ACC112 (cell line): ENCODE measurements at regions not wholly inside any gene's neighbourhood (a gene's known extent, or its start where the extent isn't known, plus 50 kb on each side); places are given as distances from the start of the nearest gene placed in this dataset.

Experiments
- H2AFZ ChIP-seq: fragments of 200-600 bp; sonication (generic); one replicate; pipeline ENCODE4 v1.6.0; 2017; ENCODE audit warnings: antibody characterized with exemption, low read length; ENCODE audit not compliant: unreplicated experiment
- H3K27ac ChIP-seq: fragments of 200-600 bp; sonication (generic); 2 replicates; pipeline ENCODE4 v1.5.1; 2014; ENCODE audit warnings: low read depth, mild to moderate bottlenecking, antibody characterized with exemption, low read length, moderate library complexity
- H3K27me3 ChIP-seq: fragments of 200-600 bp; sonication (generic); 2 replicates; pipeline ENCODE4 v1.6.1; 2014; ENCODE audit warnings: mild to moderate bottlenecking, antibody characterized with exemption, low read length, moderate library complexity, mixed read lengths; ENCODE audit not compliant: insufficient read depth
- H3K36me3 ChIP-seq: fragments of 200-600 bp; sonication (generic); 2 replicates; pipeline ENCODE4 v1.6.1; 2016; ENCODE audit warnings: mild to moderate bottlenecking, antibody characterized with exemption, low read length, moderate library complexity, mixed read lengths; ENCODE audit not compliant: insufficient read depth
- H3K4me1 ChIP-seq: fragments of 200-600 bp; sonication (generic); one replicate; pipeline ENCODE4 v1.6.1; 2016; ENCODE audit warnings: low read length, mixed read lengths; ENCODE audit not compliant: insufficient read depth, unreplicated experiment, control insufficient read depth
- H3K4me3 ChIP-seq: fragments of 200-600 bp; sonication (generic); 2 replicates; pipeline ENCODE4 v1.5.1; 2014; ENCODE audit warnings: mild to moderate bottlenecking, low read depth, low read length
- H3K79me2 ChIP-seq: fragments of 200-600 bp; sonication (generic); one replicate; pipeline ENCODE4 v1.6.0; 2016; ENCODE audit warnings: low read length; ENCODE audit not compliant: control insufficient read depth, unreplicated experiment, insufficient read depth

DNA sequence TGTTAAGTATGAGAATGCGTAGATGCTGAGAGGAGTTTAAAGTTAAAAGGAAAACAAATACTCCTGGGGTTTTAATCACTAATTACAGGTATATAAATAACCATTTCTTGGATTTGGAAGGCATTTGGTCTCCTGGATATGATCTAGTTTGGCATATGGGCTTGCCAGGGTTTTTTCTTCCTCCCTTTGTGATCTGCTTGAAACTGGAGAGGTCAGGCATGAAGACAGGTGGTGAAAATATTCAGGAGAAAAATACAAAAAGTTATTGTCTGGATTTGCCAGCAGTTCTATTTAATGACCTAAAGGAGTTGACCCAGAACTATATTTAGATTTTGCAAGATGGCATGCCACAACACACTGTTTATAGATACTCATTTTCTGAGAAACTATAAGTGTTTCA, 136.3 kb downstream of the DIPK2A start:
- H3K79me2 ChIP-seq = no peaks in the 10 kb centered on the region
- no peak overlapping the region for H3K4me3 ChIP-seq
- H3K36me3 ChIP-seq = no peaks in the 10 kb centered on the region
- no peak overlapping the region for H2AFZ ChIP-seq
- no peaks in the 10 kb centered on the region for H3K27me3 ChIP-seq
- H3K27ac ChIP-seq = no peak overlapping the region
- H3K4me1 ChIP-seq = no peaks in the 10 kb centered on the region

DNA sequence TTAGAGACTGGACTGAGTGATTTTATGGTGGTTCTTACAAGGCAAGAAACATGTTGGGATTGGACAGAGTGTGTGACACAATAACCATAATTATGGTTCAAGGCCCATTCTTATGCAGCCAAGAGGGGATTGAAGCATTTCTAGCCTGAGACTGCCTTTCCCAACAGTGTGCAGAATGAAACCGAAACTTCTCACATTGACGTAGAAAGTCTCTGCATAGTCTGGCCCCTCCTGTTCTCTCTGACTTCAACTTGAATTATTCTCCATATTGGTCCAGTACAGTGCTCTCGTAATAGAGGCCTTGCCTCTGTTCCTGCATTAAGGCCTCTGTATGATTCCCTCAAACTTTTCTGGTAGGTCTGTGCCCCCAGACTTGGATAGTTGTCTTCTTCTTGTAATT, 138.3 kb downstream of the DIPK2A start:
- no peak overlapping the region for H3K4me3 ChIP-seq

DNA sequence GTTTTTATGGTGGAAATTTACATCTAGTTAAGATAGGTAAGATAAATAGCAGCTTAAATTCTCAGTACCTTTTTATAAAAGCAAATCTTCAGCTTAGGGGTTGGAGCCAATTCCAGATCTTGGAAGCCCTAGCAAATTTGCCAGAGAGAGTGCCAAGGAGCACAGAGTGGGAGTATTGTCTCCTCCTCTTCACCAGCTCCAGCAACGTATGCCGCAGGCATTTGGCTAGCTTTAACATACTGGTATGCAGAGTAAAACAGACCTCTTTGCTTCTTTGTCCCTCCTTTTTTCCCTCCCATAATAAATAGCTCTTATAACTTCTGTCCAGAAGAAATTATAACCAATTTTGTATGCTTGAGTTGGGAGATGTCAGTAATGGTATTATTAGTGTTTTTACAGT, 140.4 kb downstream of the DIPK2A start:
- H3K27me3 ChIP-seq = no peaks in the 10 kb centered on the region

More for the DNA sequence above, 138.3 kb downstream of the DIPK2A start:
- no peaks in the 10 kb centered on the region for H3K36me3 ChIP-seq
- no peaks in the 10 kb centered on the region for H3K79me2 ChIP-seq
- peaks cover 4% of the 10 kb centered on the region for H3K4me1 ChIP-seq
- H2AFZ ChIP-seq = no peak overlapping the region
- H3K27me3 ChIP-seq = no peaks in the 10 kb centered on the region
- H3K27ac ChIP-seq = no peak overlapping the region

DNA sequence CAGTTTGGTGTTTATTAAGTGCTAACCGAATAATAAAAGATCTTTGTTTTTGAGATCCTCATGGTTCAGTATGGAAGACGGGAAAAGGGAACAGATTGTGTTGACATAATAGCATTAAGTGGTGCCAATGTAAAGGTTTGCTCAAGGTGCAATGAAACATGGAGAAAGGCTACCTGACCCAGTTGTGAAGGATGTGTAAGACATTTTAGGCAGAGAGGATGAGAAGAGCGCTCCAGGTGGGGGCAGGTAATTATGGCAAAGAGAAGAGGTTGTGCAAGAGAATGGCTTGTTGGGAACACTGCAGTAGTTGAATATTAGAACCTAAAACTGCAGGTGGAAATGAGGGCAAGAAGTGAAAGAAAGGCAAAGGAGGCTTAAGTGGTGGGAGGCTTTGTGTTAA, 140.8 kb downstream of the DIPK2A start:
- no peak overlapping the region for H3K27ac ChIP-seq
- H3K4me1 ChIP-seq = peaks cover 5% of the 10 kb centered on the region
- no peak overlapping the region for H3K4me3 ChIP-seq
- H3K79me2 ChIP-seq = no peaks in the 10 kb centered on the region
- no peaks in the 10 kb centered on the region for H3K36me3 ChIP-seq
- H3K27me3 ChIP-seq = no peaks in the 10 kb centered on the region
- no peak overlapping the region for H2AFZ ChIP-seq

More for the DNA sequence above, 140.4 kb downstream of the DIPK2A start:
- H3K27ac ChIP-seq = no peak overlapping the region
- H3K4me1 ChIP-seq = peaks cover 5% of the 10 kb centered on the region
- no peak overlapping the region for H2AFZ ChIP-seq
- H3K36me3 ChIP-seq = no peaks in the 10 kb centered on the region
- H3K4me3 ChIP-seq = no peak overlapping the region
- no peaks in the 10 kb centered on the region for H3K79me2 ChIP-seq

DNA sequence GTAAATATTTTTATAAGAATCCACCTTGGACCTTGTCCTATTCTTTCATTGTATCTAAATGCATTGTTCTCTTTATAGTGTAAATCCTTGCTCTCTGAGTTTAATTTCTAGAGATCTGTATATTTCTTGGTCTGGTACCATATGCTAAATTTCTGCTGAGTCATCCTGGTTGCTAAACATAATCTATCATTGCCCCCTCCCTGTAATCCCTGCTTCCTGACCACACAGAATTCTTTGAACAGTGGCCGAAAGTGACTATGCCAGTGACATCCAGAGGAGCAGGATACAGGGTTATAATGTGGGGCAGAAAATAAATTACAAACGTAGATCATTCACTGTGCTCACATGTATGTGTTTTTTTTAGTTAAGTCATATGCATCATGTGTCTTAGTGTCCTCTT, 143.1 kb downstream of the DIPK2A start:
- Histone ChIP-seq H3K4me1 (peaks cover 5% of the 10 kb centered on the region), H3K27me3 (no peaks in the 10 kb centered on the region), H3K79me2 (no peaks in the 10 kb centered on the region), H3K4me3 (no peak overlapping the region), H3K27ac (no peak overlapping the region), H3K36me3 (no peaks in the 10 kb centered on the region), H2AFZ (no peak overlapping the region)

GRCh38 chr3:144119633-144120032, 148.0 kb downstream of the DIPK2A start:
- no peaks in the 10 kb centered on the region for H3K79me2 ChIP-seq
- H3K27ac ChIP-seq = no peak overlapping the region
- no peaks in the 10 kb centered on the region for H3K36me3 ChIP-seq
- peaks cover 5% of the 10 kb centered on the region for H3K4me1 ChIP-seq
- H3K27me3 ChIP-seq = no peaks in the 10 kb centered on the region
- no peak overlapping the region for H3K4me3 ChIP-seq
- no peak overlapping the region for H2AFZ ChIP-seq

- H3K79me2 ChIP-seq = no peaks in the 10 kb centered on the region
- H3K4me3 ChIP-seq = no peak overlapping the region
- H2AFZ ChIP-seq = no peak overlapping the region
- no peak overlapping the region for H3K27ac ChIP-seq
- H3K4me1 ChIP-seq = no peaks in the 10 kb centered on the region
- H3K36me3 ChIP-seq = no peaks in the 10 kb centered on the region
- H3K27me3 ChIP-seq = no peaks in the 10 kb centered on the region
Measured at GRCh38 chr3:144121661-144122060, 150.0 kb downstream of the DIPK2A start.

- Histone ChIP-seq H3K36me3 (no peaks in the 10 kb centered on the region), H3K27ac (no peak overlapping the region), H3K79me2 (no peaks in the 10 kb centered on the region), H2AFZ (no peak overlapping the region), H3K27me3 (no peaks in the 10 kb centered on the region), H3K4me1 (no peaks in the 10 kb centered on the region), H3K4me3 (no peak overlapping the region)
Measured at GRCh38 chr3:144127014-144127413, 155.4 kb downstream of the DIPK2A start.

DNA sequence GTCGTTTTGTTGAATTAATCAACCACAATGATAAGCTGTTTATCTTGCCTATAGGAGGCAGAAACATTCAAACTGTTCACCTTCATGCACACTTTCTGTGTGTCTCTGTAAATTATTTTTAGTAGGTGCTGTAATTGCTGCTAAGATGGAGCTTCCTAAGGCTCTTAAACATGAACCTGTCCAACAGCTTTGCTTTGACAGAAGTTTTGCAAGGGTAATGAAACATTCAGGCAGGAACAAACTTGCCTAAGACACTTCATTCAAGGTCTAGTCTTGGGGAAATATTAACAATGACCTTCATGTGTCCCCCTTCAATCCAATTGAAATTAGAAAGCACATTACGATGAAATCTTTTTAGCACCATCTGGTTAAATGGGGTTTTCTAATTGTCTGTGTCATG, 156.1 kb downstream of the DIPK2A start:
- Histone ChIP-seq H3K36me3 (no peaks in the 10 kb centered on the region), H3K4me1 (no peaks in the 10 kb centered on the region), H3K79me2 (no peaks in the 10 kb centered on the region), H2AFZ (no peak overlapping the region), H3K27ac (no peak overlapping the region), H3K27me3 (no peaks in the 10 kb centered on the region), H3K4me3 (no peak overlapping the region)

GRCh38 chr3:144128108-144128892, 156.7 kb downstream of the DIPK2A start:
- Histone ChIP-seq H3K4me3 (no peak overlapping the region), H3K79me2 (no peaks in the 10 kb centered on the region), H2AFZ (no peak overlapping the region), H3K36me3 (no peaks in the 10 kb centered on the region), H3K27me3 (no peaks in the 10 kb centered on the region), H3K4me1 (no peaks in the 10 kb centered on the region), H3K27ac (no peak overlapping the region)

DNA sequence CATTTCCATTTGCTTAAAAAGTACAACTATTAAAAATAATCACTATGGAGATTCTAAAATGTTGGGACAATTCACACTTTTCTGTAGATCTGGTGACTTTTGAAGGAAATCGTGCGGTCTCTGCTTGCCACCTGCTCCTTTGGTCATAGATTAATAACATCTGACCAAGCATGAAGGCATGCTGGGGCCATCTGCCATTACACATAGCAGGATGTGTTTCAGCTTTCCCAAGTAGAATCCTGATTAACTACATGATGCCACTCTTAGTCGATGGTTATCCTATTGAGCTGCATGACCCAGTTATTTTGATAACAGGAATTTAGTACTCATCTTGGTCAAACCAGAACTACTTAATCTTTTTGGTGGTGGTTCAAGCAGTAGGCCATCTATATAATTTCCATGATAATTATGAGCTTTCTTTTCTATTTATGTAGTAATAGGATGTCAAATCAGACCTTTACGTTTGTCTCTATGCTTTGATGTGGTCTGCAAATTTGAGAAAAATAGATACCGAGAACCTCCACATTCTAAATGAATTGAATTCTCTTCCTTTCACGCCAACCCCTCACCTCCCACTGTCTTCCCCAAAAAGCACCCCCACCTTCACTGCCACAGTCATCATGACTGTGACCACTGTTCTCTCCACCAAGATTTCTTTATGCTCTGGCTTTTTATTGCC, 158.1 kb downstream of the DIPK2A start:
- H3K36me3 ChIP-seq = no peaks in the 10 kb centered on the region
- H2AFZ ChIP-seq = no peak overlapping the region
- H3K4me3 ChIP-seq = no peak overlapping the region
- H3K27me3 ChIP-seq = no peaks in the 10 kb centered on the region
- H3K79me2 ChIP-seq = no peaks in the 10 kb centered on the region
- H3K4me1 ChIP-seq = no peaks in the 10 kb centered on the region
- H3K27ac ChIP-seq = no peak overlapping the region
